Activated CD8-positive, alpha-beta T cell treated with anti-CD3 and anti-CD28 coated beads, Interleukin-2, amount 10 ng/mL, durations not matched to agents 7 days and 5 days (primary cell): ENCODE measurements at regions not wholly inside any gene's neighbourhood (a gene's known extent, or its start where the extent isn't known, plus 50 kb on each side); places are given as distances from the start of the nearest gene placed in this dataset.

ENCODE experiments used
- ATAC-seq: fragments of 150-1000 bp; cut with Tn5 transposase; one replicate; pipeline ENCODE4 v1.10.0; 2021; ENCODE audit warnings: moderate library complexity
- CTCF ChIA-PET: fragments of 350-600 bp; sonication (Branson Sonifier 250); formaldehyde crosslinking; loops from one replicate; lab custom pipeline; 2021; ENCODE audit warnings: antibody characterized with exemption; lab: Charles Lee
- POLR2A ChIA-PET: fragments of 350-600 bp; sonication (Branson Sonifier 250); formaldehyde crosslinking; loops from one replicate; lab custom pipeline; 2021; ENCODE audit warnings: antibody characterized with exemption; lab: Charles Lee
- DNase-seq: peaks from one replicate; pipeline ENCODE4 v3.0.0-alpha.2; 2020
- H3K27ac Mint-ChIP-seq: one replicate; pipeline ENCODE4 v1.8.0; 2021; ENCODE audit warnings: mild to moderate bottlenecking, mixed read lengths
- H3K27me3 Mint-ChIP-seq: one replicate; pipeline ENCODE4 v1.8.0; 2021; ENCODE audit warnings: low read depth, mixed read lengths
- H3K36me3 Mint-ChIP-seq: one replicate; pipeline ENCODE4 v1.8.0; 2021; ENCODE audit warnings: low read depth, mixed read lengths
- H3K4me1 Mint-ChIP-seq: one replicate; pipeline ENCODE4 v1.8.0; 2021; ENCODE audit warnings: low read depth, mixed read lengths
- H3K4me3 Mint-ChIP-seq: one replicate; pipeline ENCODE4 v1.8.0; 2021; ENCODE audit warnings: mild to moderate bottlenecking, mixed read lengths
- H3K9me3 Mint-ChIP-seq: one replicate; pipeline ENCODE4 v1.8.0; 2022; ENCODE audit warnings: mixed read lengths; ENCODE audit not compliant: insufficient read depth

DNA sequence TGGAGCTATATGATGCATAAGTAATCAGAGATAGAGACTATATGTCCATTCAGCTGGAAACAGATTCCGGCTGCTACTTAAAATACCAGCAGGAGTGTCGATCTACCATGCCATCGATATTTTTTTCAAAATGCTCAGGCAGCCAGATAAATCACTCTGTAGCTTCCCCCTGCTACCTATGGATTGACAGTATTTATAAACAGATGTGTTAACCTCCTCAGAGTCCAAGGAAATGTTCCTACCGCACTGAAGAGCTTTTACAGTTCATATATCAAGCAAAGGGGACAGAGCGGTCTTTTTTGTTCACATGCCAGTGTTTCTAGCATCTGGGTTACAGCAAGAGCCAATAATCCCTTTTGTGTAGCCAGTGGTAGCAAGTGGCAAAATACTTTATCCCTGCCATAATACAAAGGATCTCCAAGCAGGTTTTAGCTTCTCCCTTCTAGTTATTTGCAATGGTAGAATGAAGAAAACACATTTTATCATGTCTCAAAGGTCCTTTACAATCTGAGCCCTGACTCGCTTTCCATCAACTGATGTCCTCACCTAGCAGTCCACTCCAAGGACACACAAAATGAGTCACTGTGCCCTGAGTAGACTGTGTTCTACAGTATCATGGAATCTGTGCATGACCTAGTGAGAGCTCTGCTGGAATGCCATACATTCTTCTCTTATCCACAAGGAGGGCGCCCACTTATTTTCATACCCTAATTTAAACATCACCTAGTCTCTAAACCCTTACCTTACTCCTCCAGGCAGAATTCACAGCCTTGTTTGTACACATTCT is 507.0 kb downstream of the TBL1XR1 start:
- ChIA-PET POLR2A (no interaction called here), CTCF (no interaction called here)
- DNase-seq (no peak), ATAC-seq (no peak)
- Mint-ChIP-seq H3K4me1 (no peaks in the 10 kb centered on the region), H3K27ac (no peak overlapping the region), H3K36me3 (no peaks in the 10 kb centered on the region), H3K4me3 (no peak overlapping the region), H3K27me3 (no peaks in the 10 kb centered on the region), H3K9me3 (no peaks in the 10 kb centered on the region)

DNA sequence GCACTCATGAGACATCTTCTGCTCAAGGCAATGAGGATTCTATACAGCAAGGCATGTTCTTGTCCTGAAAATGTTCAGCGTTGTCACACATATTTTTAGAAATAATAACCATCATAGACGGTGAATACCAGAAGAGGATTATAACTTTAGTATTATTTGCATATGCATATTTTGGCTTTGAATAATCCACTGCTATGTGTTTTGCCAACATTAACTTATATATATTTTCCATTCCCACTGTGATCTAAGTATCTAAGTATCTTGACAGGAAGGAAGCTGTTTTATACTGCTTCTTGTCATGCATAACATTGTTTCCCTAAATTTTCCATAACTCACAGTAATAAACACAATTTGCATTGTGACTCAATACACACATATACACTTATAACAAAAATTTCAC is 509.5 kb downstream of the TBL1XR1 start:
- ChIA-PET POLR2A (interaction anchor here (0.7 kb wide), 1 partner anchor 1541 kb away, joined by 3 read pairs; no protein-coding TSS in a partner anchor), CTCF (no interaction called here)
- ATAC-seq = no peak
- no peaks in the 10 kb centered on the region for H3K4me1 Mint-ChIP-seq
- H3K9me3 Mint-ChIP-seq = no peaks in the 10 kb centered on the region
- no peak overlapping the region for H3K27ac Mint-ChIP-seq
- no peak for DNase-seq
- no peaks in the 10 kb centered on the region for H3K27me3 Mint-ChIP-seq
- H3K4me3 Mint-ChIP-seq = no peak overlapping the region
- no peaks in the 10 kb centered on the region for H3K36me3 Mint-ChIP-seq

DNA sequence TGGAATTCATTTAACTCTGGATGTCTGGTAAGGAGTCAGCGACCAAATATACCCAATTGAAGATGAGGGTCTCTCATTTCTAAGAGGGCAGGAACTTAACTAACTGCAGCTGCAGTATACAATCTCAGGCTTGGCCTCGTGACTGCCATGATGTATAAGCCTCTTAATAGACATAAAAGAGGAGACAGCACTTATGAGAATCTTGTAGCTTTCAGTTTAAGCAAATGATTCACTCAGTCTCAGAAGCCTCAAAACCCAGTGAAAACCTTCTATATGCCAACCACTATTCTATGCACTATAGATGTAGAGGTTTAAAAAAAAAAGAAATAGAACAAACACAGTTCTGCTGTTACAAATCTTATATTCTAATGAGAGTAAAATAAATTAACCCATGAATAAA is 513.9 kb downstream of the TBL1XR1 start:
- Mint-ChIP-seq H3K27ac (no peak overlapping the region), H3K4me1 (no peaks in the 10 kb centered on the region), H3K9me3 (peaks cover 7% of the 10 kb centered on the region), H3K4me3 (no peak overlapping the region), H3K36me3 (no peaks in the 10 kb centered on the region), H3K27me3 (no peaks in the 10 kb centered on the region)
- CTCF ChIA-PET = no interaction called here
- ATAC-seq = no peak
- no peak for DNase-seq
- POLR2A ChIA-PET = no interaction called here

DNA sequence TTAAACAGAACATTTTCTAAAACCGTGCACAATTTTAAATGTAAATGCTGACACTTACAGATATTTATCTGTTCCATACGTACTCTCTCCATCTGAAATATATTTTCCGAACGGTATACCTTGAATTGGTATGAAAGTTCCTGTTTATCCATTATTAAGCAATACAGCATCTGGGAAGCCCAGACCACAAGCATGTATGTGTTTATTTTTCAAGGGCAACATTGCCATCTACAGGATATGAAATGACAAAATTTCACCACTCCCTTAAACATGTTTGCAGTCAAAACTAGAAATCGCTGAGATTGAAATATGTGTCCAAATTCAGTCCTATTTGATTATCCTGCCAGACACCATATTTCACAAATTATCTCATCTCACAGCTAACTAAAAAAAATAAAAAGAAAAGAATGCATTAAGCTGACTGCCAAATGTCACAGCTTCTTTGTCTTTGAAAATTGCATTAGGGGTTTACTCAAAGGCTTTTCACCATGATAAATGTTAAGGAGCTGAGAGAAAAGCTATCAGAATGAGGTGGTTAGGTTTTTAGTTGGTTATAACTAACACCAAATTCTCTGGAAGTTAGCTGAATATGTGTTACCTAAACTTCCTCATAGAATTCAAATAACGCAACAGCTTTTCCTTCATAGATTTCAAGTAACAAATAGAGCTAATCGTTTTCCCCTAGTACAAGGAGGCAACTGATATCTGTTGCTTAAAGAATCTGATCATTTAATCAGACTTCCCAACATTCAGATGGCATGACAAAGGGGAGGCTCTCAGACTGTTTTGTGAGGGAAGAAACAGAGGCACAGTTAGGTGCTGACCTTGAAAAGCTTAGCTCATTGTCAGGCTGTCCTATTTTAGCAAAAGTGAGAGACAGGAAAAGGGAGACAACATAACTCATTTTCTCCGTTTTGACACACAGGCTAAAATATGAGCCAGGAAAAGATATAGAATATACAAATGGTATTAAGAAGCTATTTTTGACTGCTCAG is 533.1 kb downstream of the TBL1XR1 start:
- H3K4me3 Mint-ChIP-seq = no peak overlapping the region

DNA sequence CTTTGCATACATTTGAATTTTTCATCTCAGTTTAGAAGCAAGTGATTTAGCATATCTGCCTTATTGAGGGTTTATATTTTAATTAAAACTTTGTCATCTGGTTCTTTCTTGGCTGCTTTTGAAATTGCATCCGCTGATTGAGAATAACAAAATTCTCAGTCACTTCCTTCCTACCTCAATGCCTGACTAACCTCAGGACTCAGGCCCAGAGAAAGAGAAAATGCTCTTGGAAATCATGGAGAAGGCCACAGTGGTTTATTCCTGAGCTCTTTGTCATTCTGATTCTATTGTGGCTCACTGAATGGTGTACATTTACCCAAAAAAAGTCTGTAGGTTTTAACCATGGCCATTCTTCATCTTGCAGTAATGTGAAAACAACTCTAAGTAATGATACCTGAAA is 533.9 kb downstream of the TBL1XR1 start:
- POLR2A ChIA-PET = no interaction called here
- CTCF ChIA-PET = no interaction called here
- no peak for ATAC-seq
- Mint-ChIP-seq H3K27ac (no peak overlapping the region), H3K4me1 (no peaks in the 10 kb centered on the region), H3K9me3 (no peaks in the 10 kb centered on the region), H3K36me3 (no peaks in the 10 kb centered on the region), H3K4me3 (no peak overlapping the region), H3K27me3 (no peaks in the 10 kb centered on the region)
- no peak for DNase-seq

More for the DNA sequence above, 533.1 kb downstream of the TBL1XR1 start:
- ATAC-seq (no peak), DNase-seq (no peak)
- no peak overlapping the region for H3K27ac Mint-ChIP-seq
- ChIA-PET CTCF (interaction anchor here (1.3 kb wide), 1 partner anchor 9 kb away, joined by 3 read pairs; no protein-coding TSS in a partner anchor), POLR2A (no interaction called here)
- H3K9me3 Mint-ChIP-seq = no peaks in the 10 kb centered on the region
- H3K36me3 Mint-ChIP-seq = no peaks in the 10 kb centered on the region
- no peaks in the 10 kb centered on the region for H3K27me3 Mint-ChIP-seq
- H3K4me1 Mint-ChIP-seq = no peaks in the 10 kb centered on the region

DNA sequence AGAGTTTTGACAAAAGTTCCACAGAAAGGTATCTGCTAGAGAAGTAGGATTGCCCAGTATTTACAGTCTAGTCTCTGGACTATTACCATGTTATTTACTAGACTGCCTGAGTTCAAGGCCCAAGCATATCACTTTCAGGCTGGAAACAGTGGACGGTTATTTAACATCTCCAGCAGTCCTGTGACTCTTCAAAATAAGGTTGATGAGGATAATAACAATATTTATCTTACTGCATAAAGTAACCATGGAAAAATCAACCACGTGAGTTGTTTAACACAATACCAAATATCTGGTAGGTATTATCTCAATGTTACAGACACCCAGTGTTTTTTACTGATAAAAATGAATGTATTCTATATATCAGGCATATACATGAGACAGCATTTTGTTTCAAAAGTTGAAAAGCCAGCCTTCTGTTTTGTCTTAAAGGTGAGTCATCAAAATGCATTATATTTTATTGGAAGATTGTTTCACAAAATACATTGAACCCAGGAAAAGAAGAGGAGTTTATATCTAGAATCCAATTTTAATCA is 535.8 kb downstream of the TBL1XR1 start:
- Mint-ChIP-seq H3K9me3 (no peaks in the 10 kb centered on the region), H3K4me1 (no peaks in the 10 kb centered on the region), H3K27ac (no peak overlapping the region), H3K27me3 (no peaks in the 10 kb centered on the region), H3K36me3 (no peaks in the 10 kb centered on the region), H3K4me3 (no peak overlapping the region)
- no peak for ATAC-seq
- ChIA-PET POLR2A (no interaction called here), CTCF (no interaction called here)
- DNase-seq = no peak

DNA sequence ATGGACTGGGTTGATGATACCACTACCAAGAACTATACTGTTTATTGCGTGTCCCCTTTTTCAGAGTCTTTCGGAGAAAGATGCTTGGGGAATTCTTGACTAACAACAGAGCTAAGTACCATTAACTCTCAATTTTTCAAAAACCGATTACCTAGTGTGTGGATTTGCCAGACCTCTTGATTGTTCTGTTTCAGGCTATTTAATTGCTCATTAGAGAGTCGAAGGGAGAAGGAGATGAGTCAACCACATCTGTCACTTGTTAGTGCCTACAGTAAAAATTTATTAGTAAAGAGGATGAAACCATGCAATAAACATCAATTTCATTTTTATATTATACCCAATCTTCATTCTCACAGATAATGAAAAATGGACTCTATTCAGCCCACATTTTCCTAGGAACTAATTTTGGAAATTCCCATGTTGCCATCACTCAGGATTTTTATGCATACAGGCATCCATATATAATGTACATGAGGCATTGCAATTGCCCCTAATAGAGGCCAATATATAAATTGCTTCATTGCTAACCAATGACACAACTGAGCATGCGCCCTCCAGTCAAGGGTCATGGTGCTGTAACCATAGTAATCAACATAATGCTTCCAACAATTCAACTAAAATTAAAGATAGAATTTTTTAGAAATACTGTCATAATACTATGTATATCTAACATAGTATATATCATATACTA is 541.7 kb downstream of the TBL1XR1 start:
- Mint-ChIP-seq H3K4me3 (no peak overlapping the region), H3K9me3 (no peaks in the 10 kb centered on the region), H3K27me3 (no peaks in the 10 kb centered on the region), H3K27ac (no peak overlapping the region), H3K4me1 (no peaks in the 10 kb centered on the region), H3K36me3 (no peaks in the 10 kb centered on the region)
- ATAC-seq (no peak), DNase-seq (no peak)
- POLR2A ChIA-PET = no interaction called here
- CTCF ChIA-PET = interaction anchor here (1.1 kb wide), 1 partner anchor 9 kb away, joined by 3 read pairs; no protein-coding TSS in a partner anchor

DNA sequence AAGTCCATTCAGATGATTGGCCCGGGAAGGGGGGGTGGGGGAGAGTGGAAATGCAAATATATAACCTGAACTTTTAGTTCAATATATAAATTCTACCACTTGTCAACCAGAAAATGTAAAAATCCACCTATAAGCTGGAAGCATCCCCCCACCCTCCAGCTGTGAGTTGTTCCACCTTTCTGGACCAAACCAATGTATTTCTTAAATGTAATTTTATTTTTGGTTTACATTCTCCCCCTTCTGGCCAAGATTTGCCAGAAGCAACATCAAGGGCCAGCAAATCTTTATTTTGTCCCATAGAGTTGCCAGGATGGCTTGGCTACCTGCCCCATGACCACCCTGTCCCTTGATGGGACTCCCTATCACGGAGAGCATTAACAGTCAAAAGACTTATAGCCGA is 545.7 kb downstream of the TBL1XR1 start:
- H3K4me1 Mint-ChIP-seq = no peaks in the 10 kb centered on the region
- CTCF ChIA-PET = no interaction called here
- no peak overlapping the region for H3K4me3 Mint-ChIP-seq

DNA sequence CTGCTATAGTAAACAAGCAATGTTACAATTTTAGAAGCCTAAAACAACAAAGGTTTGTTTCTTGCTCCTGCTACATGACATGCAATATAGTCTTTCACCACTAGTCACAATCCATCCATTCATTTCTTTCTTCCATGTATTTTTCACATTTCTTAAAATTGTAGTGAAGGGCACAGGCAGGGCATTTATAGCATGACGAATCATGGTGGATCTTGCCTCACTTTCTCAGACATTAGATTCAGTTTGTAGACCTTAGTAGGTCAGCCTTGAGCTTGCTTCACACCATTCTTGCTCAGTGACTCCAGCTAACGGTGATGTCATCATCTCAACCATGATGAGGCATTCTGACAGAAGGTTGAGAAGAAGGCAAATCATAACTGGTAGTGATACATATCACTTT is 546.8 kb downstream of the TBL1XR1 start:
- Mint-ChIP-seq H3K4me3 (no peak overlapping the region), H3K9me3 (no peaks in the 10 kb centered on the region), H3K27ac (no peak overlapping the region), H3K27me3 (no peaks in the 10 kb centered on the region), H3K36me3 (no peaks in the 10 kb centered on the region), H3K4me1 (no peaks in the 10 kb centered on the region)
- DNase-seq (no peak), ATAC-seq (no peak)
- POLR2A ChIA-PET = no interaction called here
- CTCF ChIA-PET = no interaction called here

More for the DNA sequence above, 545.7 kb downstream of the TBL1XR1 start:
- H3K9me3 Mint-ChIP-seq = no peaks in the 10 kb centered on the region
- POLR2A ChIA-PET = no interaction called here
- DNase-seq (no peak), ATAC-seq (no peak)
- H3K27ac Mint-ChIP-seq = no peak overlapping the region
- H3K36me3 Mint-ChIP-seq = no peaks in the 10 kb centered on the region
- H3K27me3 Mint-ChIP-seq = no peaks in the 10 kb centered on the region

DNA sequence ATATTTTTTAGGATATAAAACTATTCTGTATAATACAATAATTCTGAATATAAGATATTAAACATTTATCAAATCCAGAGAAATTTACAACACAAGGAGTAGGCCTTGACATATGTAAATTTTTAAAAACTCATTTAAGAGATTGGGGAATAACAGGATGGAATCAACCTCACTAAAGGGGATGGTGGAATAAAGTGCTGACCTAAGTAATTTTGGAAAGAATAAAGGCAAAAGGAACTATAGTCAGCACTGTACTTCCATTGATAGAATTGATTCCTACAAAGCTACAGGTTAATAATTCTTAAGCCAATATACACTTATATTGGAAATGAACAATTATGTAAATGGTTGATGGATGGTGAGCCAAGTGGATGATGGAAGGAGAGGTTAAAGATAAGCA is 549.3 kb downstream of the TBL1XR1 start:
- CTCF ChIA-PET = interaction anchor here (1.0 kb wide), 1 partner anchor 47 kb away, joined by 3 read pairs; no protein-coding TSS in a partner anchor
- no peaks in the 10 kb centered on the region for H3K4me1 Mint-ChIP-seq
- ATAC-seq = no peak

DNA sequence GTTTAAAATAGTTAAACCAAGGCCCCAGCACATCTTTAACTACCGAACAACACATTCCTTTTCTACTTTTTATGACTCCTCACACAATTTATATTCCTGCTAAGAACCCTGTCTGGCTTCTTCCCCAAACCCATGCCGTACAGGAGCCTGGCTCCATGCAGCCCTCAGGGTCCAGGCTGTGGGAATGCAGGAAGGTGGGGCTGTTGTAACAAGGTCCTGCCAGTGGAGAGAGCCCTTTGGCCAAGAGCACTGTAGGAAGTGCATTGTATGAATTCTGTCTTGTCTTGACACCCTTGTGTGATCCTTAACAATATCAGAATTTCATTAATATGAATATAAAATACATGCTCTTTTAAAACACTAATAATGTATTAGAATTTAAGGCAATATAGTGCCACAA is 563.8 kb downstream of the TBL1XR1 start:
- H3K4me3 Mint-ChIP-seq = no peak overlapping the region
- no peaks in the 10 kb centered on the region for H3K4me1 Mint-ChIP-seq
- CTCF ChIA-PET = no interaction called here
- H3K9me3 Mint-ChIP-seq = no peaks in the 10 kb centered on the region
- H3K27ac Mint-ChIP-seq = no peak overlapping the region
- H3K27me3 Mint-ChIP-seq = no peaks in the 10 kb centered on the region
- POLR2A ChIA-PET = no interaction called here
- DNase-seq (no peak), ATAC-seq (no peak)
- H3K36me3 Mint-ChIP-seq = no peaks in the 10 kb centered on the region

More for the DNA sequence above, 549.3 kb downstream of the TBL1XR1 start:
- Mint-ChIP-seq H3K36me3 (no peaks in the 10 kb centered on the region), H3K27me3 (no peaks in the 10 kb centered on the region), H3K27ac (no peak overlapping the region), H3K4me3 (no peak overlapping the region), H3K9me3 (no peaks in the 10 kb centered on the region)
- POLR2A ChIA-PET = no interaction called here
- no peak for DNase-seq
